Motor neuron (in vitro differentiated cells): ENCODE measurements at regions not wholly inside any gene's neighbourhood (a gene's known extent, or its start where the extent isn't known, plus 50 kb on each side); places are given as distances from the start of the nearest gene placed in this dataset.

Source experiments
- ATAC-seq, 8 experiments: fragments of 200-7000 bp; cut with Tn5 transposase; replicated peaks in 6 of 8; 2 replicates each; pipeline ENCODE4 v1.8.0; 2021; ENCODE audit warnings: mild to moderate bottlenecking in 8 of 8, moderate library complexity in 8 of 8
- H3K27ac ChIP-seq, 2 donors: fragments of 250-450 bp; sonication (Bioruptor Pico); 2 replicates each; pipeline ENCODE4 v1.9.0; 2021; ENCODE audit warnings: antibody characterized with exemption in 2 of 2, mild to moderate bottlenecking in 2 of 2, moderate library complexity in 1 of 2
- H3K4me1 ChIP-seq, 2 donors: fragments of 250-450 bp; sonication (Bioruptor Pico); replicated peaks in 1 of 2; 2 replicates each; pipeline ENCODE4 v1.6.1; 2021; ENCODE audit warnings: antibody characterized with exemption in 2 of 2, mild to moderate bottlenecking in 2 of 2, moderate library complexity in 1 of 2
- H3K4me3 ChIP-seq, 5 donors: fragments of 250-450 bp; sonication (Bioruptor Pico); 2 replicates each; pipeline ENCODE4 v1.9.0; 2021; ENCODE audit warnings: antibody characterized with exemption in 5 of 5, mild to moderate bottlenecking in 5 of 5, moderate library complexity in 4 of 5
- WGBS, 10 experiments: fragments of 450-650 bp; shearing (Covaris generic); methylation state at CpG; one replicate each; pipeline ENCODE4 v1.0.0; 2022; 5-methylcytosine and 5-hydroxymethylcytosine counted together
- in situ Hi-C, 9 experiments: fragments of 400-800 bp; cut with MboI; loops; one replicate each; pipeline ENCODE4 v1.15.0; 2021; ENCODE audit warnings: low sequenced_read_pairs in 9 of 9, low pct_unique_long_range_greater_than_20kb in 2 of 9; ENCODE audit not compliant: unreplicated experiment in 9 of 9

GRCh38 chr20:50271612-50272011 is 81.0 kb downstream of the CEBPB start:
- Histone ChIP-seq H3K4me1 (no peaks in the 10 kb centered on the region), H3K27ac (no peak overlapping the region), H3K4me3 (no peak overlapping the region)
- ATAC-seq, result peak in 2 of 8 experiments; percentile 12 to 18
- WGBS, 10 experiments, result 40 to 100% (median 77%) methylated on average over 1 to 5 of the region's 7 CpGs; no CpG with 5 or more reads in 3 of the 10 experiments
- in situ Hi-C loops, result no loop called here

- 33 to 80% methylated on average over 1 of the region's 8 CpGs; no CpG with 5 or more reads in 8 of the 10 experiments for WGBS, 10 experiments
- in situ Hi-C loops, result no loop called here
- no peak for ATAC-seq
Observed at GRCh38 chr20:50272030-50272723, 81.5 kb downstream of the CEBPB start.

GRCh38 chr20:50272724-50273446 is 82.3 kb downstream of the CEBPB start:
- H3K4me3 ChIP-seq, result no peak overlapping the region
- ATAC-seq, result no peak
- no peaks in the 10 kb centered on the region for H3K4me1 ChIP-seq
- in situ Hi-C loops, result no loop called here
- 17 to 100% (median 68%) methylated on average over 1 to 3 of the region's 6 CpGs; no CpG with 5 or more reads in 4 of the 10 experiments for WGBS, 10 experiments
- H3K27ac ChIP-seq, result no peak overlapping the region

More at GRCh38 chr20:50272030-50272723, 81.5 kb downstream of the CEBPB start:
- Histone ChIP-seq H3K4me3 (no peak overlapping the region), H3K27ac (no peak overlapping the region), H3K4me1 (no peaks in the 10 kb centered on the region)

GRCh38 chr20:50273601-50274491 is 83.2 kb downstream of the CEBPB start:
- Histone ChIP-seq H3K27ac (no peak overlapping the region), H3K4me3 (no peak overlapping the region), H3K4me1 (no peaks in the 10 kb centered on the region)
- 57 to 91% (median 83%) methylated on average over 1 to 11 of the region's 19 CpGs; no CpG with 5 or more reads in 4 of the 10 experiments for WGBS, 10 experiments
- ATAC-seq, result no peak
- in situ Hi-C loops, result no loop called here

GRCh38 chr20:50274570-50275430 is 84.2 kb downstream of the CEBPB start:
- H3K4me1 ChIP-seq, result no peaks in the 10 kb centered on the region
- 80 to 100% (median 94%) methylated on average over 1 to 6 of the region's 21 CpGs; no CpG with 5 or more reads in 6 of the 10 experiments for WGBS, 10 experiments
- no peak overlapping the region for H3K27ac ChIP-seq
- no peak overlapping the region for H3K4me3 ChIP-seq
- in situ Hi-C loops, result no loop called here
- ATAC-seq, result no peak

GRCh38 chr20:50276119-50277063 is 85.8 kb downstream of the CEBPB start:
- Histone ChIP-seq H3K4me3 (no peak overlapping the region), H3K27ac (no peak overlapping the region), H3K4me1 (no peaks in the 10 kb centered on the region)
- 73 to 100% (median 84%) methylated on average over 2 to 9 of the region's 19 CpGs; no CpG with 5 or more reads in 2 of the 10 experiments for WGBS, 10 experiments
- no peak for ATAC-seq
- in situ Hi-C loops, result no loop called here

- ATAC-seq, result no peak
Observed at GRCh38 chr20:50277064-50277415, 86.4 kb downstream of the CEBPB start.

GRCh38 chr20:50277460-50278376 is 87.1 kb downstream of the CEBPB start:
- 60 to 100% (median 86%) methylated on average over 1 to 7 of the region's 16 CpGs; no CpG with 5 or more reads in 2 of the 10 experiments for WGBS, 10 experiments
- Histone ChIP-seq H3K4me3 (no peak overlapping the region), H3K27ac (no peak overlapping the region), H3K4me1 (no peaks in the 10 kb centered on the region)
- in situ Hi-C loops, result no loop called here
- ATAC-seq, result no peak

More at GRCh38 chr20:50277064-50277415, 86.4 kb downstream of the CEBPB start:
- WGBS, 10 experiments, result 43 to 100% (median 92%) methylated on average over 1 to 4 of the region's 5 CpGs; no CpG with 5 or more reads in 5 of the 10 experiments
- Histone ChIP-seq H3K27ac (no peak overlapping the region), H3K4me3 (no peak overlapping the region), H3K4me1 (no peaks in the 10 kb centered on the region)
- in situ Hi-C loops, result no loop called here

GRCh38 chr20:50278377-50278683 is 87.7 kb downstream of the CEBPB start:
- H3K4me3 ChIP-seq, result no peak overlapping the region
- no peaks in the 10 kb centered on the region for H3K4me1 ChIP-seq
- ATAC-seq, result no peak
- in situ Hi-C loops, result no loop called here
- no peak overlapping the region for H3K27ac ChIP-seq
- 0 to 100% (median 100%) methylated on average over 1 to 2 of the region's 5 CpGs; no CpG with 5 or more reads in 7 of the 10 experiments for WGBS, 10 experiments

GRCh38 chr20:50278684-50279531 is 88.3 kb downstream of the CEBPB start:
- no peaks in the 10 kb centered on the region for H3K4me1 ChIP-seq
- 4 to 100% (median 90%) methylated on average over 1 to 7 of the region's 17 CpGs; no CpG with 5 or more reads in 2 of the 10 experiments for WGBS, 10 experiments
- in situ Hi-C loops, result no loop called here
- no peak overlapping the region for H3K27ac ChIP-seq
- no peak overlapping the region for H3K4me3 ChIP-seq
- peak in 3 of 8 experiments; percentile 74 to 90 (median 88) for ATAC-seq
